AG20443 (cell line): ENCODE measurements at regions not wholly inside any gene's neighbourhood (a gene's known extent, or its start where the extent isn't known, plus 50 kb on each side); places are given as distances from the start of the nearest gene placed in this dataset.

Experiments used
- DNase-seq: peaks from one replicate; pipeline ENCODE4 v3.0.0; 2012; ENCODE audit warnings: low spot score, mixed read lengths

- DNase-seq = no peak
Observed at GRCh38 chr2:236872981-236873380, 212.7 kb upstream of the COPS8 start.

GRCh38 chr2:236873636-236874035 is 212.1 kb upstream of the COPS8 start:
- no peak for DNase-seq

GRCh38 chr2:236874866-236875481 is 210.7 kb upstream of the COPS8 start:
- no peak for DNase-seq

GRCh38 chr2:236875906-236876505 is 209.7 kb upstream of the COPS8 start:
- DNase-seq = no peak

- DNase-seq = no peak
Observed at GRCh38 chr2:236876642-236877041, 209.0 kb upstream of the COPS8 start.

GRCh38 chr2:236877972-236878371 is 207.7 kb upstream of the COPS8 start:
- no peak for DNase-seq

GRCh38 chr2:236879416-236879963 is 206.2 kb upstream of the COPS8 start:
- no peak for DNase-seq

GRCh38 chr2:236882074-236882473 is 203.6 kb upstream of the COPS8 start:
- no peak for DNase-seq

- DNase-seq = no peak
Observed at GRCh38 chr2:236882930-236883329, 202.8 kb upstream of the COPS8 start.

GRCh38 chr2:236883819-236884218 is 201.9 kb upstream of the COPS8 start:
- DNase-seq = no peak

- DNase-seq = no peak
Observed at GRCh38 chr2:236884569-236885175, 201.0 kb upstream of the COPS8 start.

- no peak for DNase-seq
Observed at GRCh38 chr2:236886456-236886855, 199.2 kb upstream of the COPS8 start.

GRCh38 chr2:236887531-236887930 is 198.2 kb upstream of the COPS8 start:
- DNase-seq = peak; percentile 59

- DNase-seq = no peak
Observed at GRCh38 chr2:236887953-236888793, 197.5 kb upstream of the COPS8 start.

GRCh38 chr2:236888794-236889780 is 196.6 kb upstream of the COPS8 start:
- no peak for DNase-seq

- no peak for DNase-seq
Observed at GRCh38 chr2:236889791-236890704, 195.6 kb upstream of the COPS8 start.

- no peak for DNase-seq
Observed at GRCh38 chr2:236892721-236893120, 193.0 kb upstream of the COPS8 start.

GRCh38 chr2:236894791-236895190 is 190.9 kb upstream of the COPS8 start:
- no peak for DNase-seq

- DNase-seq = no peak
Observed at GRCh38 chr2:236895497-236895896, 190.2 kb upstream of the COPS8 start.

GRCh38 chr2:236896688-236897087 is 189.0 kb upstream of the COPS8 start:
- DNase-seq = no peak
